ENCODE measurements at regions not wholly inside any gene's neighbourhood (a gene's known extent, or its start where the extent isn't known, plus 50 kb on each side); places are given as distances from the start of the nearest gene placed in this dataset.

DNA sequence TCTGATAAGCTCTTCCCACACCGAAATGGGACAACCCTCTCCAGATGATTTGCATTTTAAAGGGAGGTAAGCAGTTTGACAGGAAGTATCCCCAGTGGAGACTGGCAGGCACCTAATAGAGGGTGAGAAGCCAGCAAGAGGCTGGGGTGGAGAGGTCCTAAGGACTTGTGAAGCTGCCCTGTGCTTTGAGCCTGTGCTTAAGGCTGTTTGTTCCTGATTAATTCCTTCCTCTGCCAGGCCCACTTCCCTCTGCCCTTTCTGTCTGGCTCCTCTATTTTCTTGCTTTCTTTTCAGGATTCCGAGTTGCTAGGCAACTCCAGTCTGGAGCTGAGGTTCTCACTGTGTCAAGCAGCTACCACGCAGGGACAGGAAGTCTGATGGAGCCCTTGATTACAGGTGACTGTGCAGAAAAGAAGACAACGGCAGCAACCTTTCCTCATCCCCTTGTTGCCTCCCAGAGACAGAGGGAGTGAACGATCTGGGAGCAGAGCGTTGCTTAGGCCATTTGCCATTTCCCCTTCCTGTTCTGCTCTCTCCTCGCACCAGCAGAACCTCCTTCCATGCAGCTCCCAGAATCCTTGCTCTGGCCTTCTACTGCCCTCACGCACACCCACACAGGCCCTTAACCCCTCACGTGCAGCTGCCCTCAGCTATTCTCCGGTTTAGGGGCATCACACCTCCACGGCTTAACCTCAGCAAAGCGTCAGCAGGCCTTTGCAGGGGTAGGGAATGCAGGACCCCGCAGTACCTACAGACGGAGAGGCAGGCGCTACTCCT, 103.6 kb upstream of the CELF4 start:
- no peak for DNase-seq (ENCODE audit: low read depth)
- H3K36me3 ChIP-seq (ENCODE audit: control insufficient read depth, insufficient read depth, low read length): no peaks in the 10 kb centered on the region

GRCh38 chr18:37667836-37668235, 102.2 kb upstream of the CELF4 start:
- no peak for DNase-seq (ENCODE audit: low read depth)
- H3K27me3 ChIP-seq (ENCODE audit: control insufficient read depth, insufficient read depth, low read length): no peaks in the 10 kb centered on the region
- TF ChIP-seq, protein P1, sequence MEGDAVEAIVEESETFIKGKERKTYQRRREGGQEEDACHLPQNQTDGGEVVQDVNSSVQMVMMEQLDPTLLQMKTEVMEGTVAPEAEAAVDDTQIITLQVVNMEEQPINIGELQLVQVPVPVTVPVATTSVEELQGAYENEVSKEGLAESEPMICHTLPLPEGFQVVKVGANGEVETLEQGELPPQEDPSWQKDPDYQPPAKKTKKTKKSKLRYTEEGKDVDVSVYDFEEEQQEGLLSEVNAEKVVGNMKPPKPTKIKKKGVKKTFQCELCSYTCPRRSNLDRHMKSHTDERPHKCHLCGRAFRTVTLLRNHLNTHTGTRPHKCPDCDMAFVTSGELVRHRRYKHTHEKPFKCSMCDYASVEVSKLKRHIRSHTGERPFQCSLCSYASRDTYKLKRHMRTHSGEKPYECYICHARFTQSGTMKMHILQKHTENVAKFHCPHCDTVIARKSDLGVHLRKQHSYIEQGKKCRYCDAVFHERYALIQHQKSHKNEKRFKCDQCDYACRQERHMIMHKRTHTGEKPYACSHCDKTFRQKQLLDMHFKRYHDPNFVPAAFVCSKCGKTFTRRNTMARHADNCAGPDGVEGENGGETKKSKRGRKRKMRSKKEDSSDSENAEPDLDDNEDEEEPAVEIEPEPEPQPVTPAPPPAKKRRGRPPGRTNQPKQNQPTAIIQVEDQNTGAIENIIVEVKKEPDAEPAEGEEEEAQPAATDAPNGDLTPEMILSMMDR (IDR thresholded peaks at IDR 0.05; ENCODE audit: insufficient read depth, low read length, poor library complexity, severe bottlenecking): no peak
- no peaks in the 10 kb centered on the region for H3K36me3 ChIP-seq (ENCODE audit: control insufficient read depth, insufficient read depth, low read length)
- H3K4me3 ChIP-seq (ENCODE audit: low read depth, low read length): no peak overlapping the region

More for the DNA sequence above, 103.6 kb upstream of the CELF4 start:
- Histone ChIP-seq H3K27me3 (ENCODE audit: control insufficient read depth, insufficient read depth, low read length) (no peaks in the 10 kb centered on the region), H3K4me3 (ENCODE audit: low read depth, low read length) (no peak overlapping the region)
- TF ChIP-seq, protein P1 (IDR thresholded peaks at IDR 0.05; ENCODE audit: insufficient read depth, low read length, poor library complexity, severe bottlenecking): no peak

- no peaks in the 10 kb centered on the region for H3K27me3 ChIP-seq (ENCODE audit: control insufficient read depth, insufficient read depth, low read length)
- TF ChIP-seq, protein P1 (IDR thresholded peaks at IDR 0.05; ENCODE audit: insufficient read depth, low read length, poor library complexity, severe bottlenecking): no peak
- no peak overlapping the region for H3K4me3 ChIP-seq (ENCODE audit: low read depth, low read length)
- no peaks in the 10 kb centered on the region for H3K36me3 ChIP-seq (ENCODE audit: control insufficient read depth, insufficient read depth, low read length)
- no peak for DNase-seq (ENCODE audit: low read depth)
Measured at GRCh38 chr18:37666991-37667390, 101.4 kb upstream of the CELF4 start.

- TF ChIP-seq, protein P1 (IDR thresholded peaks at IDR 0.05; ENCODE audit: insufficient read depth, low read length, poor library complexity, severe bottlenecking): no peak
- no peak for DNase-seq (ENCODE audit: low read depth)
- H3K36me3 ChIP-seq (ENCODE audit: control insufficient read depth, insufficient read depth, low read length): no peaks in the 10 kb centered on the region
Measured at GRCh38 chr18:37666451-37666850, 100.9 kb upstream of the CELF4 start.

DNA sequence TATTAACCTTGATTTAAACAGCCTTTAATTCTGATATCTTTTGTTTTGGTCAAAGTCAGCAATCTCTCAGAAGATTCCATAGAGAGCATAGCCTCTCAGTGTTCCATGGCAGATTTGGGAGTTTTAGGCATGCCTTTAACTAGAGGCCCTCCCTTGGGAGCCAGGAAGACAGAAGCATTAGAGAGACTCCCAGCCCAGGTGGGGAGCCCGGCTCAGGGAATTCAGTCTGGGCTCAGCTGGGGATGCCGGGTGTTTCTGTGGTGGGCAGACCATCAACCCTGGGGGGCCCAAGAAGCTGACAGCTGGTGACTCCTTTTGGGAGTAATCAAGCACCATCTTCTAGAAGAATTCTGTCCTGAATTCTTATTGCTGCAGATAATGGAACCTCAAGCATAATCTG, 99.7 kb upstream of the CELF4 start:
- DNase-seq (ENCODE audit: low read depth): no peak

More at GRCh38 chr18:37666451-37666850, 100.9 kb upstream of the CELF4 start:
- Histone ChIP-seq H3K4me3 (ENCODE audit: low read depth, low read length) (no peak overlapping the region), H3K27me3 (ENCODE audit: control insufficient read depth, insufficient read depth, low read length) (no peaks in the 10 kb centered on the region)

More for the DNA sequence above, 99.7 kb upstream of the CELF4 start:
- TF ChIP-seq, protein P1 (IDR thresholded peaks at IDR 0.05; ENCODE audit: insufficient read depth, low read length, poor library complexity, severe bottlenecking): no peak
- no peak overlapping the region for H3K4me3 ChIP-seq (ENCODE audit: low read depth, low read length)
- H3K36me3 ChIP-seq (ENCODE audit: control insufficient read depth, insufficient read depth, low read length): no peaks in the 10 kb centered on the region
- H3K27me3 ChIP-seq (ENCODE audit: control insufficient read depth, insufficient read depth, low read length): no peaks in the 10 kb centered on the region

Measured in kidney epithelial cell (primary cell).